ENCODE measurements at regions not wholly inside any gene's neighbourhood (a gene's known extent, or its start where the extent isn't known, plus 50 kb on each side); places are given as distances from the start of the nearest gene placed in this dataset.

- H2AFZ ChIP-seq (ENCODE audit: low read length), result no peak overlapping the region
- H4K20me1 ChIP-seq (ENCODE audit: insufficient read depth, low read length), result no peaks in the 10 kb centered on the region
- no peak overlapping the region for H3K4me3 ChIP-seq (ENCODE audit: insufficient read depth, low read length)
- TF ChIP-seq CTCF (IDR thresholded peaks at IDR 0.05; ENCODE audit: extremely low read depth, low read depth, low read length), result no peak
- no peak for DNase-seq (ENCODE audit: insufficient read length, low spot score, missing footprints)
- H3K27me3 ChIP-seq (ENCODE audit: insufficient read depth, low read length), result no peaks in the 10 kb centered on the region
- H3K9me3 ChIP-seq (ENCODE audit: low read depth, low read length), result no peaks in the 10 kb centered on the region
- no peaks in the 10 kb centered on the region for H3K4me1 ChIP-seq (ENCODE audit: insufficient read depth, low read length)
- no peak overlapping the region for H3K27ac ChIP-seq (ENCODE audit: low read depth, low read length)
- H3K79me2 ChIP-seq (ENCODE audit: insufficient read depth, low read length), result no peaks in the 10 kb centered on the region
- H3K36me3 ChIP-seq (ENCODE audit: insufficient read depth, low read length), result no peaks in the 10 kb centered on the region
- no peak overlapping the region for H3K4me2 ChIP-seq (ENCODE audit: insufficient read depth, low read length)
Observed at GRCh38 chr5:116360008-116360853, 214.4 kb downstream of the SEMA6A start.

GRCh38 chr5:116359592-116359991 lies 215.0 kb downstream of the SEMA6A start:
- Histone ChIP-seq H4K20me1 (ENCODE audit: insufficient read depth, low read length) (no peaks in the 10 kb centered on the region), H2AFZ (ENCODE audit: low read length) (no peak overlapping the region), H3K27ac (ENCODE audit: low read depth, low read length) (no peak overlapping the region), H3K4me1 (ENCODE audit: insufficient read depth, low read length) (no peaks in the 10 kb centered on the region), H3K9me3 (ENCODE audit: low read depth, low read length) (no peaks in the 10 kb centered on the region), H3K79me2 (ENCODE audit: insufficient read depth, low read length) (no peaks in the 10 kb centered on the region), H3K4me2 (ENCODE audit: insufficient read depth, low read length) (no peak overlapping the region), H3K27me3 (ENCODE audit: insufficient read depth, low read length) (no peaks in the 10 kb centered on the region), H3K36me3 (ENCODE audit: insufficient read depth, low read length) (no peaks in the 10 kb centered on the region), H3K4me3 (ENCODE audit: insufficient read depth, low read length) (no peak overlapping the region)
- TF ChIP-seq CTCF (IDR thresholded peaks at IDR 0.05; ENCODE audit: extremely low read depth, low read depth, low read length), result no peak
- DNase-seq (ENCODE audit: insufficient read length, low spot score, missing footprints), result no peak

- no peaks in the 10 kb centered on the region for H3K79me2 ChIP-seq (ENCODE audit: insufficient read depth, low read length)
- no peaks in the 10 kb centered on the region for H3K4me1 ChIP-seq (ENCODE audit: insufficient read depth, low read length)
- H2AFZ ChIP-seq (ENCODE audit: low read length), result no peak overlapping the region
- TF ChIP-seq CTCF (IDR thresholded peaks at IDR 0.05; ENCODE audit: extremely low read depth, low read depth, low read length), result no peak
- no peaks in the 10 kb centered on the region for H3K36me3 ChIP-seq (ENCODE audit: insufficient read depth, low read length)
- no peak overlapping the region for H3K4me3 ChIP-seq (ENCODE audit: insufficient read depth, low read length)
- H3K9me3 ChIP-seq (ENCODE audit: low read depth, low read length), result no peaks in the 10 kb centered on the region
- H3K27me3 ChIP-seq (ENCODE audit: insufficient read depth, low read length), result no peaks in the 10 kb centered on the region
- DNase-seq (ENCODE audit: insufficient read length, low spot score, missing footprints), result no peak
- H4K20me1 ChIP-seq (ENCODE audit: insufficient read depth, low read length), result no peaks in the 10 kb centered on the region
- H3K4me2 ChIP-seq (ENCODE audit: insufficient read depth, low read length), result no peak overlapping the region
- H3K27ac ChIP-seq (ENCODE audit: low read depth, low read length), result no peak overlapping the region
Observed at GRCh38 chr5:116358911-116359418, 215.7 kb downstream of the SEMA6A start.

GRCh38 chr5:116358015-116358523 lies 216.6 kb downstream of the SEMA6A start:
- no peak overlapping the region for H3K4me2 ChIP-seq (ENCODE audit: insufficient read depth, low read length)
- H3K27ac ChIP-seq (ENCODE audit: low read depth, low read length), result no peak overlapping the region
- no peaks in the 10 kb centered on the region for H3K36me3 ChIP-seq (ENCODE audit: insufficient read depth, low read length)
- no peaks in the 10 kb centered on the region for H3K27me3 ChIP-seq (ENCODE audit: insufficient read depth, low read length)
- no peak overlapping the region for H2AFZ ChIP-seq (ENCODE audit: low read length)
- H3K4me3 ChIP-seq (ENCODE audit: insufficient read depth, low read length), result no peak overlapping the region
- no peak for TF ChIP-seq CTCF (IDR thresholded peaks at IDR 0.05; ENCODE audit: extremely low read depth, low read depth, low read length)
- H3K9me3 ChIP-seq (ENCODE audit: low read depth, low read length), result no peaks in the 10 kb centered on the region
- H3K4me1 ChIP-seq (ENCODE audit: insufficient read depth, low read length), result no peaks in the 10 kb centered on the region
- no peak for DNase-seq (ENCODE audit: insufficient read length, low spot score, missing footprints)
- no peaks in the 10 kb centered on the region for H4K20me1 ChIP-seq (ENCODE audit: insufficient read depth, low read length)
- no peaks in the 10 kb centered on the region for H3K79me2 ChIP-seq (ENCODE audit: insufficient read depth, low read length)

Measured in osteoblast (primary cell).